ENCODE measurements at regions not wholly inside any gene's neighbourhood (a gene's known extent, or its start where the extent isn't known, plus 50 kb on each side); places are given as distances from the start of the nearest gene placed in this dataset.

- H3K27me3 ChIP-seq, result no peaks in the 10 kb centered on the region
- no peaks in the 10 kb centered on the region for H3K9me3 ChIP-seq
- DNase-seq, result peak; percentile 62
- H3K36me3 ChIP-seq, result no peaks in the 10 kb centered on the region
- no peak overlapping the region for H3K4me3 ChIP-seq
Measured at GRCh38 chr10:78177491-78178185, 144.0 kb downstream of the RPS24 start.

- H3K27me3 ChIP-seq, result no peaks in the 10 kb centered on the region
- H3K9me3 ChIP-seq, result no peaks in the 10 kb centered on the region
- DNase-seq, result no peak
- H3K4me3 ChIP-seq, result no peak overlapping the region
- H3K36me3 ChIP-seq, result no peaks in the 10 kb centered on the region
Measured at GRCh38 chr10:78178397-78178796, 144.7 kb downstream of the RPS24 start.

GRCh38 chr10:78178940-78179339 lies 145.3 kb downstream of the RPS24 start:
- no peaks in the 10 kb centered on the region for H3K27me3 ChIP-seq
- no peaks in the 10 kb centered on the region for H3K36me3 ChIP-seq
- no peak overlapping the region for H3K4me3 ChIP-seq
- peak; percentile 68 for DNase-seq
- no peaks in the 10 kb centered on the region for H3K9me3 ChIP-seq

GRCh38 chr10:78179886-78180705 lies 146.4 kb downstream of the RPS24 start:
- Histone ChIP-seq H3K9me3 (no peaks in the 10 kb centered on the region), H3K36me3 (no peaks in the 10 kb centered on the region), H3K27me3 (no peaks in the 10 kb centered on the region), H3K4me3 (no peak overlapping the region)
- no peak for DNase-seq

GRCh38 chr10:78181381-78182055 lies 147.9 kb downstream of the RPS24 start:
- H3K9me3 ChIP-seq, result no peaks in the 10 kb centered on the region
- H3K27me3 ChIP-seq, result no peaks in the 10 kb centered on the region
- H3K4me3 ChIP-seq, result no peak overlapping the region
- no peak for DNase-seq
- no peaks in the 10 kb centered on the region for H3K36me3 ChIP-seq

GRCh38 chr10:78182841-78183240 lies 149.2 kb downstream of the RPS24 start:
- peaks cover 6% of the 10 kb centered on the region for H3K9me3 ChIP-seq
- no peaks in the 10 kb centered on the region for H3K27me3 ChIP-seq
- H3K4me3 ChIP-seq, result no peak overlapping the region
- no peaks in the 10 kb centered on the region for H3K36me3 ChIP-seq
- DNase-seq, result no peak

GRCh38 chr10:78184851-78185692 lies 151.4 kb downstream of the RPS24 start:
- Histone ChIP-seq H3K27me3 (no peaks in the 10 kb centered on the region), H3K9me3 (peaks cover 7% of the 10 kb centered on the region)
- peak; percentile 55 for DNase-seq

GRCh38 chr10:78185693-78186055 lies 152.0 kb downstream of the RPS24 start:
- peak; percentile 80 for DNase-seq
- Histone ChIP-seq H3K36me3 (no peaks in the 10 kb centered on the region), H3K9me3 (peaks cover 7% of the 10 kb centered on the region), H3K27me3 (no peaks in the 10 kb centered on the region), H3K4me3 (no peak overlapping the region)

More at GRCh38 chr10:78184851-78185692, 151.4 kb downstream of the RPS24 start:
- H3K36me3 ChIP-seq, result no peaks in the 10 kb centered on the region
- H3K4me3 ChIP-seq, result no peak overlapping the region

- Histone ChIP-seq H3K27me3 (no peaks in the 10 kb centered on the region), H3K4me3 (no peak overlapping the region), H3K36me3 (no peaks in the 10 kb centered on the region), H3K9me3 (peaks cover 7% of the 10 kb centered on the region)
- no peak for DNase-seq
Measured at GRCh38 chr10:78186572-78186971, 152.9 kb downstream of the RPS24 start.

- no peak overlapping the region for H3K4me3 ChIP-seq
- DNase-seq, result no peak
- H3K36me3 ChIP-seq, result no peaks in the 10 kb centered on the region
- no peaks in the 10 kb centered on the region for H3K27me3 ChIP-seq
- H3K9me3 ChIP-seq, result peaks cover 7% of the 10 kb centered on the region
Measured at GRCh38 chr10:78187371-78187770, 153.7 kb downstream of the RPS24 start.

- Histone ChIP-seq H3K4me3 (no peak overlapping the region), H3K27me3 (no peaks in the 10 kb centered on the region), H3K36me3 (no peaks in the 10 kb centered on the region), H3K9me3 (peaks cover 12% of the 10 kb centered on the region)
- no peak for DNase-seq
Measured at GRCh38 chr10:78188446-78188845, 154.8 kb downstream of the RPS24 start.

GRCh38 chr10:78190051-78190825 lies 156.6 kb downstream of the RPS24 start:
- H3K27me3 ChIP-seq, result no peaks in the 10 kb centered on the region
- H3K9me3 ChIP-seq, result peaks cover 12% of the 10 kb centered on the region
- H3K36me3 ChIP-seq, result no peaks in the 10 kb centered on the region
- H3K4me3 ChIP-seq, result no peak overlapping the region
- DNase-seq, result no peak

GRCh38 chr10:78191301-78191700 lies 157.6 kb downstream of the RPS24 start:
- Histone ChIP-seq H3K4me3 (no peak overlapping the region), H3K9me3 (peaks cover 12% of the 10 kb centered on the region)
- no peak for DNase-seq

GRCh38 chr10:78193189-78193588 lies 159.5 kb downstream of the RPS24 start:
- no peak overlapping the region for H3K4me3 ChIP-seq
- H3K36me3 ChIP-seq, result no peaks in the 10 kb centered on the region
- H3K27me3 ChIP-seq, result no peaks in the 10 kb centered on the region
- no peak for DNase-seq
- H3K9me3 ChIP-seq, result peaks cover 5% of the 10 kb centered on the region

More at GRCh38 chr10:78191301-78191700, 157.6 kb downstream of the RPS24 start:
- no peaks in the 10 kb centered on the region for H3K27me3 ChIP-seq
- no peaks in the 10 kb centered on the region for H3K36me3 ChIP-seq

GRCh38 chr10:78194050-78194449 lies 160.4 kb downstream of the RPS24 start:
- H3K27me3 ChIP-seq, result no peaks in the 10 kb centered on the region

More at GRCh38 chr10:78194050-78194449, 160.4 kb downstream of the RPS24 start:
- no peak for DNase-seq
- H3K9me3 ChIP-seq, result peaks cover 5% of the 10 kb centered on the region
- no peaks in the 10 kb centered on the region for H3K36me3 ChIP-seq
- no peak overlapping the region for H3K4me3 ChIP-seq
